Right cardiac atrium (tissue), 5 donors: ENCODE measurements at regions not wholly inside any gene's neighbourhood (a gene's known extent, or its start where the extent isn't known, plus 50 kb on each side); places are given as distances from the start of the nearest gene placed in this dataset.

ENCODE experiments used
- ATAC-seq, 2 donors: fragments of 200-7000 bp; cut with Tn5 transposase; one replicate each; pipeline versions ENCODE4 v1.8.0 to v1.9.1; 2020; ENCODE audit warnings: moderate library complexity in 2 of 2, mild to moderate bottlenecking in 1 of 2
- DNase-seq, 3 donors: peaks; one replicate each; pipeline ENCODE4 v3.0.0-alpha.2; 2020
- H3K27ac ChIP-seq: one replicate; pipeline ENCODE4 v1.5.1; 2013; ENCODE audit warnings: mild to moderate bottlenecking, low read length, control low read depth, moderate library complexity
- H3K27me3 ChIP-seq: one replicate; pipeline ENCODE4 v1.6.1; 2013; ENCODE audit not compliant: control insufficient read depth, insufficient read depth
- H3K4me1 ChIP-seq: one replicate; pipeline ENCODE4 v1.6.1; 2013; ENCODE audit warnings: low read length; ENCODE audit not compliant: control insufficient read depth, insufficient read depth
- H3K4me3 ChIP-seq: one replicate; pipeline ENCODE4 v1.5.1; 2013; ENCODE audit warnings: low read length, control low read depth
- H3K9me3 ChIP-seq: one replicate; pipeline ENCODE4 v1.6.1; 2013; ENCODE audit warnings: low read length; ENCODE audit not compliant: control insufficient read depth
- WGBS: extraction: QIAGEN DNeasy Blood & Tissue Kit; methylation state at CpG from one replicate; pipeline ENCODE4 v1.1.7; 2013; 5-methylcytosine and 5-hydroxymethylcytosine counted together
- intact Hi-C, 4 donors: fragments of 100-400 bp; cut with DNase I; formaldehyde crosslinking; loops; one replicate each; pipeline versions ENCODE4 v1.11.0 to v1.14.0; 2022 to 2023
- donor health status: healthy with polysubstance abuse.
- donor health status: DM: no; HTN: yes; CAD: no.
- donor health status: DM: no; HTN: no; CAD: no.
- donor health status: DM: no; HTN: yes; CAD: no; lungs with severe emphysema.
- donor health status: DM: yes; HTN: yes; CAD: no.

DNA sequence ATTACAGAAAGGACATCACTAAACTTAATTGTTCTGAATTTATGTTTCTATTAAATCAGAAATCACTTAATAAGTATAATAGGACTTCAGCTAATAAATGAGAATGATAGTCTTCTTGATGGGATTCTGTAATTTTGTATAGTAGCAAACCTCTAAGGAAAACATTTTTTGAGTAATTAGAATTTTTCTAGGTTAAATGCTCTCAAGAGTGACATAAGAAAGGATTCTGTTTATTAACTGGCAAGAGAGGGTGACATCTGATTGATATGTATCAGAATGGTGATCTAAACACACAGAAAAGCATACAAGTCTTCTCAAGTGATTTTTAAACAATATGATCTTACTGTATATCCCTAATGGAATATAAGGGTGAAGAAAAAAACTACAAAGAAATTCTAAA lies 1597.7 kb upstream of the PRR20A start:
- intact Hi-C loops, result no loop called here
- H3K27me3 ChIP-seq, result no peaks in the 10 kb centered on the region
- DNase-seq (no peak), ATAC-seq (no peak)
- no peaks in the 10 kb centered on the region for H3K4me1 ChIP-seq
- no peaks in the 10 kb centered on the region for H3K9me3 ChIP-seq
- no peak overlapping the region for H3K4me3 ChIP-seq
- no peak overlapping the region for H3K27ac ChIP-seq

DNA sequence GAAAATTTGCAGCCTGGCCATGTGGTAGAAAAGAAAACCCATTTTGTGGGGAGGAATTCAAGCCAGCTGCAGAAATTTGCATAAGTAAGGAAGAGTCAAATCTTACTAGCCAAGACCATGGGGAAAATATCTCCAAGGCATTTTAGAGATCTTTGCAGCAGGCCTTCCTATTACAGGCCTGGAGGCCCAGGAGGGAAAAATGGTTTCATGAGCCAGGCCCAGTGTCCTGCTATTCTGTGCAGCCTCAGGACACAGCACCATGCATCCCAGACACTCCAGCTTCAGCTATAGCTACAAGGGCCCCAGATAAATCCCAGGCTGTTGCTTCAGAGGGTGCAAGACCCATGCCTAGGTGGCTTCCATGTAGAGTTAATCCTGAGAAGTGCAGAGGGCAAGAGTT lies 1590.1 kb upstream of the PRR20A start:
- Histone ChIP-seq H3K9me3 (no peaks in the 10 kb centered on the region), H3K4me1 (no peaks in the 10 kb centered on the region), H3K27ac (no peak overlapping the region), H3K4me3 (no peak overlapping the region), H3K27me3 (no peaks in the 10 kb centered on the region)
- ATAC-seq (no peak), DNase-seq (no peak)
- intact Hi-C loops, result no loop called here

DNA sequence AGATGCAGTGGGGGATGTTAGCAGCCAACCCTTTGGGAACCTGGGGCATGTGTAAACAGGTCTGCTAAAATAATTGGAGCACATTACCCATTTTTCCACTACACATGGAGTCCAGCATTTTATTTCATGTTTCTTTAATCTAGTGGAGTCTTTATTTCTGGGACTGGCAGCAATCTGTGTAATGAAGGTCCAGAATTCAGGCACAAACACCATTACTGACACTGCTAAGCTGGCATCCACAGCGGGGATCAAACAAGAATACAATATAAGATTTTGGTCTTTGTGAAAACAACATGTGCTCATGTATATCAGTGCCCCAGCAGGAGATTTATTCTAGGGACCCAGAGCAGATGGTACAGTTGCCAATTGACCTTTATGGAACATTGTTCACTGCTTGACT lies 1587.0 kb upstream of the PRR20A start:
- Histone ChIP-seq H3K4me1 (no peaks in the 10 kb centered on the region), H3K27me3 (no peaks in the 10 kb centered on the region), H3K27ac (no peak overlapping the region), H3K4me3 (no peak overlapping the region), H3K9me3 (no peaks in the 10 kb centered on the region)
- 96% methylated on average over 1 of the region's 1 CpG for WGBS
- intact Hi-C loops, result no loop called here
- DNase-seq (no peak), ATAC-seq (no peak)

DNA sequence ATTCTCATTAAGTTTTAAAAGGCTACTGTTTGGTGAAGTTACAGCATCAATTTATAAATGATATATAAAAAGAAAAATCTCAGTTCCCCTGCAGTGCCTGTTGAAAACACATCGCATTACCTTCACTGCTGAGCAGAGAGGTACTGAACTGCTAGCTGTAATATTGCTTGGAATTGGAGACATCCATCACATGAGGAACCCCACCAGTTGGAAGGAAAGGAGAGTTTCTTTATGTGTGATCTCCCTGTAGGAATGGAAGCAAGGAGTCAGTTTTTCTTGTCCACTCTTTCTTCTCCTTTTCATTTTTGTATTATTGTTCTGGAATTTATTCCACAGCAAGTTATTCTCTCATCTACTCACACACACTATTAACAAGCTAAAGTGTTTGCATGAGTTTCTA lies 1586.0 kb upstream of the PRR20A start:
- Histone ChIP-seq H3K27ac (no peak overlapping the region), H3K4me1 (no peaks in the 10 kb centered on the region), H3K27me3 (no peaks in the 10 kb centered on the region), H3K4me3 (no peak overlapping the region), H3K9me3 (no peaks in the 10 kb centered on the region)
- ATAC-seq (no peak), DNase-seq (no peak)
- WGBS, result 94% methylated on average over 1 of the region's 1 CpG
- intact Hi-C loops, result no loop called here

DNA sequence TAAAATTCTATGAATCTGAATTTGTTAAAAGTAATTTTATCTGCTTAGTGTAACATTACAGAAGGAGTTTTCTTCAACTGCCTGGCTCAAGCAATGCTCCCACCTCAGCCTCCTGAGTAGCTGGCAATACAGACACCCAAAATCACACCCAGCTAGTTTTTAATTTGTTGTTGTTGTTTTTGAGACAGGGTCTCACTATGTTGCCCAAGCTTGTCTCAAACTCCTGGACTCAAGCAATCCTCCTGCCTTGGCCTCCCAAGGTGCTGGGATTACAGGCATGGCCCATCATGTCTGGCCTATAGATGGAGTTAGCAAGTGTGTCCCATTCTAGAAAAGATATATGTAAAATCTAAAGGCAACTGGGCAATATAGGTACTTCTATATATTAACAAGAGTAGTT lies 1580.4 kb upstream of the PRR20A start:
- Histone ChIP-seq H3K27me3 (no peaks in the 10 kb centered on the region), H3K4me3 (no peak overlapping the region), H3K27ac (no peak overlapping the region), H3K9me3 (no peaks in the 10 kb centered on the region), H3K4me1 (no peaks in the 10 kb centered on the region)
- intact Hi-C loops, result no loop called here
- ATAC-seq (no peak), DNase-seq (no peak)

DNA sequence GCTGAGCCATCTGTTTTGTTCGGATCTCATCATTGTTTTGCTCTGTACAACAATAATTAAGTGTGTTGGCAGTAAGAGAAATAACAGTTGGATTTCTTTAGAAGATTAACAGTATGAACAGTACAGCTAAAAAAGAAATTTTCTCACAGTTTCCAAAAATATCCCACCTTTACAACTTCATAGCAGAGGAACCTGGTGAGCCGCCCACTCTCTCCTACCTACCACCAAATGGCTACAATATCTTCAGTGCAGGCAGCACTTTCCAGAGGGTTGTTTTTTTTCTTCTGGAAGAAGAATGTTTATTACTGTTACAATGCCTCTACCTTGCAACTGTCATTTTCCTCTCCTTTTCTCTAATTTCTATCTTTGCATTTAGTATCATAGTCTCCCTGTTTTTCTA lies 1577.5 kb upstream of the PRR20A start:
- no peaks in the 10 kb centered on the region for H3K9me3 ChIP-seq
- ATAC-seq, result no peak

DNA sequence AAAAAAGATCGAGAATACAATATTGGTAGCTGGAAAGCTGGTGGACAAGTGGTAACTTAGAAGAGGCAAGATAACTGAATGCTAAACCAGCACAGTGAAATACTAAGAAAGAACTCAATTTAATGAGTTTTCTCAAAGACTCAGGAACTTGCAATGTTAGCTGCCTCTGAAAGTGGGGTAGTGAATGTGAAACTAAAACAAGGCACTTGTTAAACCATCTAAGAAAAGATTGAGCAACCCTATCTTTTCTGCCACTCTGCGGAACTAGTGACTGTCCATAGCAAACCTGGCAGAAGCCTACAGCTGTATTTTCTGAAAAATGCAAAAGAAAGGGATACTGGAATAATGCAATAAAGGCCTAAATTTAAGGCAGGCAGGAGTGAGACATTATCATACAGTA lies 1574.4 kb upstream of the PRR20A start:
- no peaks in the 10 kb centered on the region for H3K9me3 ChIP-seq
- no peaks in the 10 kb centered on the region for H3K27me3 ChIP-seq
- no peak overlapping the region for H3K27ac ChIP-seq
- intact Hi-C loops, result no loop called here
- no peaks in the 10 kb centered on the region for H3K4me1 ChIP-seq
- 89% methylated on average over 2 of the region's 2 CpGs for WGBS
- ATAC-seq (no peak), DNase-seq (no peak)
- H3K4me3 ChIP-seq, result no peak overlapping the region

More for the DNA sequence above, 1577.5 kb upstream of the PRR20A start:
- no peak for DNase-seq
- Histone ChIP-seq H3K4me1 (no peaks in the 10 kb centered on the region), H3K4me3 (no peak overlapping the region), H3K27me3 (no peaks in the 10 kb centered on the region), H3K27ac (no peak overlapping the region)
- WGBS, result 79% methylated on average over 2 of the region's 2 CpGs
- intact Hi-C loops, result no loop called here

DNA sequence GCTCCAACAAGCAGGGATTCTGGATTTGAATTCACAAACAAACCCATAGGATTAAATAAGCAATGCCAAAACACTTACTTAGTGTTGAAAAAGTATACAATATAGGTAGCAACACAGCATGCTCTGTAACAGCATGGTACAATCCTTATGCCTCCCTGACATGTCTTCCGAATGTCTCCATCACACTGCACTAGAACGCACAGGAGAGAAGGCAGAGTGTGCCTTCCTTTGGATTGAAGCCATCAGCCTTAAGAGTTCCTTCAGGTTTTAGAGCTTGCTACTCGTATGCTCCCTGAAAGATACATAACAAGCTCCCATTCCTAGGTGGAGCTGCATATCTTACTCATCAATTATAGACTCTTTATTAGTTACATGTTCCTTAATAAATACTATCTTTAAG lies 1573.9 kb upstream of the PRR20A start:
- DNase-seq (no peak), ATAC-seq (no peak)
- intact Hi-C loops, result no loop called here
- no peaks in the 10 kb centered on the region for H3K4me1 ChIP-seq
- 88% methylated on average over 3 of the region's 3 CpGs for WGBS
- H3K27ac ChIP-seq, result no peak overlapping the region
- no peaks in the 10 kb centered on the region for H3K27me3 ChIP-seq
- no peaks in the 10 kb centered on the region for H3K9me3 ChIP-seq
- H3K4me3 ChIP-seq, result no peak overlapping the region

DNA sequence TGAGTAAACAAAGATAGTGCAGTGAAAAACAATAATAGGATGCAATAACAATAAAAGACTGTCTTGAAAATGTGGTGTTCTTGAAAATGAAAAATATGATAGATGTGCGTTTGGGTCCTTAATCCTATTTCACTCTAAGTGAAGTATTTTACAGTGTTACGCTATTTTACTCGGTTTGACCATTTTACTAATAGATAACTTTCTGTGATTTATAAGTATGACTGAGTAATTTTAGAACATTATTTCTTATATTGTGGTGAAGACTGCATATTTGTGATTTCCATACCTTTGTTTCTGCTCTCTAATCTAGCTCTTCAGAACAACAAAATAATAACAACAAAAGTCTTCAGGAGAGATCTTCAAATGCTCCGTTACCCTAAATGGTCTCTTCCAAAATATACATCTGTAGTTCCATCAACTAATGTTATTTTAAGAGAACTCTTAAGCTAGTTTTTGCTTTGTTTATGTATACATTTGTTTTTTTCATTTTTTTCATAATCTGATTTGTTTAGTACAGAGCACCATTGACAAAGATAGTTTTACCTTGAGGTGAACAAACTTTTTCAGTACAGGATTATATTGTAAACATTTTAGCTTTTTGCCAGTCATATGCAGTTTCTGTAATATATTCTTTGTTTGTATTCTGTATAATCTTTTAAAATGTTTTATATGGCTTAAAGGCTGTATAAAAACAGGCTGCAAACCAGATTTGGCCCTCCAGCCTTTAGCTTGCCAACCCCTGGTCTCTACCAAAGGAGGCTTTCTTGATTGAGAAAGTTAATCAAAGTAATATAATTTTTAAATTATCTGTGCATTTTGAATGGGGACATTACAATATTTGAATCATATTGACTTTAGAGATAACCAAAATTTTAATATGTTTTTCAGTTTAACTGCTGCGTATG lies 1572.7 kb upstream of the PRR20A start:
- Histone ChIP-seq H3K27me3 (no peaks in the 10 kb centered on the region), H3K27ac (no peak overlapping the region), H3K9me3 (no peaks in the 10 kb centered on the region), H3K4me3 (no peak overlapping the region), H3K4me1 (no peaks in the 10 kb centered on the region)
- DNase-seq (no peak), ATAC-seq (no peak)
- 72% methylated on average over 5 of the region's 5 CpGs for WGBS
- intact Hi-C loops, result no loop called here

DNA sequence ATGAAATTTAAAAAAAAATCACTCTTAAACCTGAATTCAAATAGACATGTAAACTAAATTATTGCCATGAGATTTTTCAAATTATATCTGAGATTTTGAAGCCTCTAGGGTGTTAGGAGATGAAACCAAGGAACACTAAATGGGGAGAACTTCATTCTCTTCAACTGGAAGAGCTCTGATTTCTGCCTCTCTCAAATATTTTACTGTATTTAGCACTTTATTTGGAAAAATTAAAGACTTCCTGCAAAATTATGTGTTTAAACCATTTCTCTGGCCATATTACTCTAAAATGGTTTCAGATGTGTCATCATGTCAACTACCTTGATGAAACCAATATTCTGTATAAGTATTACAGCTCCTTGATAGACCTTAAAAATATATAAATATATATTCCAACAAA lies 1571.6 kb upstream of the PRR20A start:
- no peak overlapping the region for H3K27ac ChIP-seq
- H3K9me3 ChIP-seq, result no peaks in the 10 kb centered on the region
- intact Hi-C loops, result no loop called here
- no peak overlapping the region for H3K4me3 ChIP-seq
- H3K27me3 ChIP-seq, result no peaks in the 10 kb centered on the region
- H3K4me1 ChIP-seq, result no peaks in the 10 kb centered on the region
- ATAC-seq (no peak), DNase-seq (no peak)

DNA sequence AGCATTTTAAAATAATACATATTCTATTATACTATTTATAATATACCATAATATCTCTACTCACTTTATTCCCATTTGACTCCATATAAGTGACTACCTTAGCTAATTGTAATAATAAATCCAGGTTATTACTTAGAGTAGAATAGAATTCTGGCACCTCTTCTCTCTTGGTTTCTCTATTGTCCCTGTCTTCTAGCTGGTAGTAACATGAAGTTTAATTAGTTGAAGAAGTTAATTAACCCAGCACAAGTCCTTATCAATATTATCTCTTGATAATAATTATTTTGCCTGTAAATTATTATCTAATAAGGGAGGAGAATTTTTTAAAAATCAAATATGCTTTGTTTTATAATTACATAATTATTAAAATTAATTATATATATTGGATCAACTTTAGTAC lies 1571.2 kb upstream of the PRR20A start:
- intact Hi-C loops, result no loop called here
- no peak overlapping the region for H3K27ac ChIP-seq
- no peak for ATAC-seq
- H3K4me1 ChIP-seq, result no peaks in the 10 kb centered on the region
- no peak for DNase-seq
- no peaks in the 10 kb centered on the region for H3K9me3 ChIP-seq
- no peak overlapping the region for H3K4me3 ChIP-seq
- no peaks in the 10 kb centered on the region for H3K27me3 ChIP-seq

DNA sequence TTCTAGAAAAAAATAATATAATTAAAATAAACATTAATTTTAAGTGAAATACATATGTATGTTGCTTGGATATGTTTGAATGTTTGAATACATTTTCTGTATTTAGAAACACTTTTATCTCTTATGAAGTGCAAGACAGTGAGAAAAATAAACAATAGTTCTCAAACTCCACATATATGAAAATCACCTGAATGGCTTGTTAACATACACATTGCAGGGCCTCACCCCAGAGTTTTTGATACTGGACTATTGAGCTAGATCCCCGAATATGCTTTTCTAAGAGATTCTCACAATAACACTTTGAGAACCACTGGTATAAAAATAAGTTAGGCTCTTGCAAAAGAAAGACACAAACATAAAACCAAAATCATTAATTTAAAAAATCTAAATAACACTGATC lies 1570.3 kb upstream of the PRR20A start:
- ATAC-seq, result no peak
- 88% methylated on average over 1 of the region's 1 CpG for WGBS

More for the DNA sequence above, 1570.3 kb upstream of the PRR20A start:
- no peak for DNase-seq
- H3K4me1 ChIP-seq, result no peaks in the 10 kb centered on the region
- no peak overlapping the region for H3K4me3 ChIP-seq
- no peaks in the 10 kb centered on the region for H3K27me3 ChIP-seq
- H3K9me3 ChIP-seq, result no peaks in the 10 kb centered on the region
- no peak overlapping the region for H3K27ac ChIP-seq
- intact Hi-C loops, result no loop called here
